NCI-H446 (cell line): ENCODE measurements at regions not wholly inside any gene's neighbourhood (a gene's known extent, or its start where the extent isn't known, plus 50 kb on each side); places are given as distances from the start of the nearest gene placed in this dataset.
"Not testable (repeated sequence)": the region's sequence is repeated elsewhere in the genome, so short reads cannot be mapped to it uniquely, and the experiment has no call there.

Source experiments
- DNase-seq, 2 experiments: peaks; one replicate each; lab custom pipeline; 2025; lab: John Stamatoyannopoulos, UW

DNA sequence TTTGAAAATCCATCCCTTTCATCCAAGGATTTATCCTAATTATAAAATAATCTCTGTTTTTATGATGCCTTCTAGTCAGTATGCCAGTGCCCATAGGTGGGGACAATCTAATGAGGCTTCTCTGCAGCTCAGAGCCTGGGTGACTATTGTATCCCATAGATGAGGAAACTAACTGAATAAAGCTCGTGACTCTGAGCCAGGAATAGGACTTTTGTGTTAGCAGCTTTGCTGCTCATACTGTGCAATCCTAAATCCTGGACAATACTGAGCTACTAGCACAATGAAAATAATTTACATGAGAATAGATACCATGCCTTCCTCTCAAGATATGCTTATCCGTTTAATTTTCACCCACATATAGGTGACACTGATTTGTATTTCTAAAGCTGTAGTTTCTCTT lies 443.0 kb downstream of the PLK2 start:
- no peak for DNase-seq

DNA sequence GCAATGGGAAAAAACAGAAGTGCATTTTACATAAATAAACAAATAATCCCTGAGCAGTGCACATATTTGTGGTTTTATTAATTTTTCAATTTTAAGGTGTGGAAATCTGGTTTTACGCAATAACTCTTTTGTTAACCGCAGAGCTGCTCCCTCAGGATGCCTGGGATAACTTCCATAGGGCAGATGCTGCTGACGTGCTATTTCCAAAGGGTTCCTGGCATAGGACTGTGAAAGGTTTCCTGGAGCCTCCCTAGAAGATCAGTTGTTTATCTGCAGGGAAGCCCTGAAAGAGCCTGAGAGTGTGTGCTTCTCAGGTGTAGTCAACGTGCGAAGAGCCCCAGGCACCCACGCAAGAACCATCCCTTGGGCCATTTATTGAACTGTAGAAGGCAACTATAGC lies 443.5 kb downstream of the PLK2 start:
- DNase-seq, result no peak

DNA sequence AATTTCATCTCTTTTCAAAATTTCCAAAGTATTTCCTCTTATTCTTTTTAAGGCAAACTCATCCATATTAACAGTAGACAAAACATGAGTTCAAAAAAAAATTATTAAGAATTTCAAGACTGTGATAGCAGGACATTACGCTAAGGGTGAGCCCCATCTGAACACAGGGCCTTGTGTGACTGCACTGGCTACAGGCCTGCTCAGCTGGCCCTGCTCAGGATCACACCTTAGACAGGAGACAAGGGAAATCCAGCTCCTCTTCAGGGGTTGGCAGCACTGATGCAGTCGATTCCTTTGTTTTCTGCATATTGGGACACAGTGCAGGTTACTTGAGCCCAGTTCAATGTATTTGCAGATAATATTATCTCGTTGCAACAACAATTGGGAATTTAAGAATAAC lies 444.7 kb downstream of the PLK2 start:
- no peak for DNase-seq

DNA sequence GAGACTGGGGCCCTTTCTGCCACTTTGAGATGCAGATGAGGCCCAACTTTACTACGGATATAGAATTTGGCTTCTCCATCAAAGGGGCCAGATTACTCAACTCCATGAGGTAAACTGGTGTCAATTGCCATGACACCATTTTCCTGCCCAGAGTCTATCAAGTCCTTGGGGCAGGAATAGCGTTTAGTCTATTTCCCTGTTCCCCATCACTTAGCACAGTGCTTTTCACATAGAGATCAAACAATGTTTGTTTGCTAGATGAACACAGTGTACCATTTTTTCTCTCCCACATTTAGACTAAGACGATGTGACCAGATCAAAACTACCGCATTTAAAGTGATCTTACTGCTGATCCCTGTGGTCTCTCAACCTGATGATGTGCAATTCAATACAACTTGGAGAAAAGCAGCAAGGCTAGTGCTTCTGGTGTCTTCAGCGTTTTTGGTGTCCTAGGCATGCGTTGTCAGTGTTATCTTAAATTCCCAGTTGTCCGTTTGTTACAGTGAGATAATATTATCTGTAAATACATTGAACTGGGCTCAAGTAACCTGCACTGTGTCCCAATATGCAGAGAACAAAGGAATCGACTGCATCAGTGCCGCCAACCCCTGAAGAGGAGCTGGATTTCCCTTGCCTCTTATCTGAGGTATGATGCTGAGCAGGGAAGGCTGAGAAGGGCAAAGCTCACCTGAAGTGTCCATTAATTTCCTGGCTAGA lies 446.2 kb downstream of the PLK2 start:
- no peak for DNase-seq

DNA sequence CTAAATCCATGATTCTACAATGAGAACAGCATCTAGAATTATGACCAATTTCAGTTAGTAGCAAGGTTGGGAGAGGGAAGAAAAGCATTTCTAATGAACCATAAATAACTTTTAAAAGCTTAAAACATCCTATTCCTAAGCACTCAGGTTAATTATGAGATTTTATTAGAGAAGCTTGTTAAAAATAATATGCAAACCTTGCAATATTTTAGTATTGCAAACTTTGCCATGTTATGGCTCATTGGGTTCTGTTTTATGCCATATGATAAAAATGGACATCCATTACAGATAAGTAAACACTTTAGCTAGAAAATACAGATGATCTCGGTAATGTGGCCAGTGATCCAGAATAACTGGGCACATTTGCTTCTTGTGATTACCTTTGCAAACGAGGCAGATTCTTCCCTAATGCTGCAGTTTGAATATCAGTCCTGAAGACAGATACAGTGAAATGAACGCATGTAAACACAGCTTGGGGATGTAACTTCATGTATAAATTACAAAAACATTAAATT lies 447.0 kb downstream of the PLK2 start:
- no peak for DNase-seq

DNA sequence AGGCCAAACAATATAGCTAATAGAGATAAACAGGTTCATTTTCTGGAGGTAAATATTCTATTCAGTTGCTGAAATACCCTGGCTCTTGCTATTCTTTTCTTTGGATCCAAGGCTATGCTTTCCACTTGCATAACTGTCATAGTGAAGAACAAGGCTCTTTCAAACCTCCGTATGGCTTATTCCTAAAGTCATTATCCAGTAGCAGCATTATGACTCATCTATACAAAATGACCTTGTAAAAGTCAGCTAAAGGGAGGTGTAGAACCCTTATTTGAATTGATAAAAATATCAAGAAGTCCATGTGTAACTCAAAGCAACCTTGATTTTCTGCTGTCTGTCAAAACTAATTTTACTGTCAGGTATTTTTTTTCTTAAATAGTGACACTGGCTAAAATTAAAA lies 447.8 kb downstream of the PLK2 start:
- DNase-seq, result no peak

DNA sequence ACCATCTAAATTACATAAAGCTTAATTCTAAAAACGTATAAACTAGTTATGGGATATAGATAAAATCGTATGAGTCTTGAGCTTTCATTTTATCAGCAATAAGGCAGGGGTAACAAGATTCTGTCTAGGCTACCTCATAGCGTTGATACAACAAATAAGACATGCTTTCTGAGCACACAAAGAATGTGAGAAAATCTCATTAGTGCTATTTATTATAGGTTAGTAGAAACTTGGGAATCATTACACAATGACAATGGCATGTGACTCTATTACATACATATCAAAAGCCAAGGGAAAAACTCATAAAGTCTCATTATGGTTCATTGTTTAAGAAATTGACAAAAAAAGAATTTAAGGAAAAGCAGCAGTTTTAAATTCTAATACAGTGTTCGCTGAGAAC lies 448.6 kb downstream of the PLK2 start:
- no peak for DNase-seq

DNA sequence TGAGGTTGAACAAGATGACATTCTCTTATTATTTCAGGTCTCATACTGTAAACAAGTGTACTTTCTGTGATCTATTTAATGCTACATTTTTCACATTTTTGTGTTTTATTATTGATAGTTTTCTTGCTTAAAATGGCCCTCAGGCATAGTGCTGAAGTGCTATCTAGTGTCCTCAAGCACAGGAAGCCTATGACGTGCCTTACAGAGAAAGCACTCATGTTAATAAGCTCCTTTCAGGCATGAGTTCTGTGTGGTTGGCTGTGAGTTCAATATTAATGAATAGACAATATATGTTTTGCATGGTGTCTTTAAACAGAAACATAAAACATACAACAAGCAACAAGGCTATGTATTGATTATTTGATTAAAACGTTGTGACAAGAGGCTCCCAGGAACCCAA lies 450.1 kb downstream of the PLK2 start:
- no peak for DNase-seq

DNA sequence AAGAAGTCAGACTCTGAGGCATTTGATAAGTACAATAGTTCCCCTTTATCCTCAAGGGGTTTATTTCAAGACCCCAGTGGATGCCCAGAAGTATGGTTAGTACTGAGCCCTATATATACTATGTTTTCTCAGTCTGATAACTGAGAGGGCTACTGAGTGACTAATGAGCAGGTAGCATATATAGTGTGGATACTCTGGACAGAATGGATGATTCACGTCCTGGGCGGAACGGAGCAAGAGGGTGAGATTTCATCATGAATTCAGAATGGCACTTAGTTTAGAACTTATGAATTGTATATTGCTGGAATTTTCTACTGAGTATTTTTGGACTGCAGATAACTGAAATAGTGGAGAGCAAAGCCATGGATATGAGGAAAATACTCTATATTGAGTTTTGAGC lies 457.6 kb downstream of the PLK2 start:
- DNase-seq, result no peak

DNA sequence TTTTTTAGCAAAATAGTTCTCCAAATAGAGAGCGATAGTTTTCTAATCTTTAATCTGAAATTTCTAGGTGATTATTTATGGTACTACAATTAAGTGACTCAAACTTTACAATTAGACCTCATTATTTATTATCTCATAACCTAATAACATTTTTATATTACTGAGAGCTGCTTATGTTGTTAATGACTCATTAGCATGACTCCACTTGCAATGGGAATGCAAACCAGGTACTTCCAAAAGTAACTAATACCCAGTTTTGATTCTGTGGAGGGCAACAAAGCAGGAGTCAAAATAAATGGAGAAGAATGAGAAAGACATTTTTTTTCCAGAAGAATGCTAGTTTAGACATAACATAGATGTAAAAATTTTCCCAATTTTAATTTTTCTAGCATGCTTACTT lies 466.0 kb downstream of the PLK2 start:
- no peak for DNase-seq

DNA sequence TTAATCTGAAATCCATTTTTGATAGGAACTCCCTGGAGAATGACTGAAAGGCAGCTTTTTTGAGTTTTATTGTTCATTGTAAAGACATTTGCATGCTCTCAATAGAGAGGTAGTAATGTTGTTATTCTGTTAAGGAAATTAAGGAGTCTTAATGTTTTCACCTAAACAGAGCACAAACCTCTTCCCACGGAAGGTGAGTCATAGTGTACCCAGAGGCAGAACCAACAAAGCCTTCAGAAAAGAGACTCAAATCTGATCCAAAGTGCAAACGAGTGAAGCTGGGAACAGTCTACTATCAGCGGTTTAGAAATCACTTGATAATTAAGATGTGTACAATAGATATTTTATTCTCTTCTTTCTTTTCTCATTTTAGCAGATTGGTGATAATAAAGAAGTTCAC lies 470.5 kb downstream of the PLK2 start:
- no peak for DNase-seq

DNA sequence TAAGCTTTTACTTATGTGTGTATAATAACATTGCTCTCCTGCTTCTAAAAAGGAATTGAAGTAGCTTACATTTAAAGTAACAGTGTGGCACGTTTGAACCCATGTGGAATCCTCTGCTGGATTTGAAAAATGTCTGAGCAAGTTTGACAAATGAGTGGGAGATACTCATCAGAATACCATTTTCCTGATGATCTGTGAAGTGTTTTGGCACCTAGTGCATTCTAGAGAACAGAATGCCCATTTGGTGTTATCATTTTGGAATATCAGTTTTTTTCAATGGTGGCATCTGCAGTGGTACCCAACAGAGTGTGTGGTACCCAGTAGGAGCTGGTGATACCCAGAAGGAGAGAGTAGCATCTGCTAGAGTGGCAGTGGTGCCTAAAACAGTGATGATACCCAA lies 471.1 kb downstream of the PLK2 start:
- DNase-seq, result no peak

DNA sequence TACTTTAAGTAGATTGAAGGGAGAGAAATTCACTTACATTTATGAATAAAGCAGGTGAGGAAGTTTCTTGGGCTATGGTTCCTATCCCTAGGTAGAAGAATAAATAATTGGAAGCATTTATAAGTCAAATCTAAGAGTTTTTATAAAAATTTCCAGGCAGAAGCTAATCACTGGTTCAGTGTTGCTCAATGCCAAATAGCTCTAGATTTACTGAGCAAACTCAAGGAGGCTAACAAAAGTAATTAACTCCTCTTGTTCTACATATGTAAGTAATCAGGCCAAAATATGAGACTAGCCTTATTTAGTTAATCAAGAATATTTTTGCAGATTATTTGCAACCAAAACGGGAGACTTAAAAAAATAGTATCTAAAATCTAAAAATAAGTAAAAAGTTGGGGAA lies 472.3 kb downstream of the PLK2 start:
- DNase-seq, result no peak

DNA sequence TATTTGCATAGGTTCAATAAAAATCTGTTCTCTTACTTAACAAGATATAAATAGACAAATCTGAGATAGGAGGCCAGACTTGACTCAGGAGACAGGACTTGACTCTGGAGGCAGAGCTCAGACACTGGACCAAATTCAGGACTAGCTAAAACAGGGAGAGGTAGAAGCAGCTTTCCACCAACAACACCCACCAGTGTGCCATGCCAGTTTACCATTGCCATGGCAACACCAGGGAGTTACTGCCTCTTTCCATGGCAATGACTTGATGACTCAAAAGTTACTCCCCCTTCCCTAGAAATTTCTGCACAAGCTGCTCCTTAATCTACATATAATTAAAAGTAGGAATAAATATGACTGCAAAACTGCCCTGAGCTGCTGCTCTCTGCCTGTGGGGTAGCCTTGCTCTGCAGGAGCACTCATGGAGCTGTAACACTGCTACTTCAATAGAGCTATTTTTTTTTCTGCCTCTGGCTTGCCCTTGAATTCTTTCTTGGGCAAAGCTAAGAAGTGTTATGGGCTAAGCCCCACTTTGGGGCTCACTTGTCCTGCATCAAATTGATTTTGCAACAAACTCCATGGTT lies 473.0 kb downstream of the PLK2 start:
- peak in 1 of 2 experiments; percentile 6 for DNase-seq

DNA sequence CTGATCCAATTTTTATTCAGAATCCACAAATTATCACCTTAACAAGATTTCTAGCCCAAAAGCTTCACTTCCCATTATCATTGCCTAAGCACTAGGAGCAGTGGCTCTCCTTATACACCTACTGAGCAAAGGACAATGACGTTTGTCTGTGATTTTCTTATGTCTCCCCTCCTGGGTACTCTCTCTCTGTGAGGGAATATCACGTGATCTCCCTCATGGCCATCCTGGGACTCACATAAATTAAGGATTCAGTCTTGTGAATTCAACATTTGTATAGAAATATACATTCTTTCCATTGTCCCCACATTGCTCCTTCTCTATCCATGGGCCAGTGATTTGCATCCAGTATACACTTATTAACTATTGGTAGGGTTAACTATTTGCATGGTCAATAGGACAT lies 476.5 kb downstream of the PLK2 start:
- DNase-seq, result no peak

DNA sequence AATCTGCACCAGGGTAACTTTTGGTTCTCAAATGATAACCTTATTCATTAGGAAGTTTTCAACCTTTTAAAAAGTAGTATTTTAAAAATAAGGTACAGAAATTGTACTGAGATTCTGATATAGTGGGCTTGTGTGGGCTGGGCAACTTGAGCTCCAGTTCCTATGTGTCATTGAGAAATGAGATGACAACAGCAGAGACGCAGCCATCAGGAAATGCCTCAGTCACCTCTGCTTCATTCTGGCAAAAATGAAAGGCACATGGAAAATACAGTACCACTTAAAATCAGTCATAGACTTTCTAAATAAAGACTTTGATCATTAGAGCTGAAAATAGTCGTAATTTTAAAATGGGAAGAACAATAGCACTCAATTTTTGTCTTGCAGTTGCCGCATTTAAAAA lies 480.2 kb downstream of the PLK2 start:
- DNase-seq, result no peak

DNA sequence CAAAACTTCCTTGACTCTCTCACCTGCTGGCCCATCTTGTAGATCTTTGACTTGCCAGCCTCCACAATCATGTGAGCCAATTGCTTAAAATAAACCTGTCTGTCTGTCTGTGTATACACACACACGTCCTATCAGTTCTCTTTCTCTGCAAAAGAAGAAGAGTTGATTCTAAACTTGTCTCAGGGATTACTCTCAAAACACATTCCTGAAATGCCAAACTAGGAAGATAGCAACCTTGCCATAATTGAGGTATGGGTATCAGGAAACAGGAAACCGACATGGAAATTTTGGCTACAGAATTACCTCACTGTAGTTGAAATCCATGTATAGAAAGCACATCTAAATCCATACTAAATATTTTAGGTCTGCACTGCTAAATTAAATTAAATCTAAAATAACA lies 483.4 kb downstream of the PLK2 start:
- no peak for DNase-seq

DNA sequence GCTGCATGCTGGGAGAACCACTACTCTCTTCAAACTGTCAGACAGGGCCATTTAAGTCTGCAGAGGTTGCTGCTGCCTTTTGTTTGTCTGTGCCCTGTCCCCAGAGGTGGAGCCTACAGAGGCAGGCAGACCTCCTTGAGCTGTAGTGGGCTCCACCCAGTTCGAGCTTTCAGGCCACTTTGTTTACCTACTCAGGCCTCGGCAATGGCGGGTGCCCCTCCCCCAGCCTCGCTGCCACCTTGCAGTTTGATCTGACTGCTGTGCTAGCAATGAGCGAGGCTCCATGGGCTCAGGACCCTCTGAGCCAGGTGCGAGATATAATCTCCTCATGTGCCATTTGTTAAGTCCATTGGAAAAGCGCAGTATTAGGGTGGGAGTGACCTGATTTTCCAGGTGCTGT lies 487.8 kb downstream of the PLK2 start:
- DNase-seq, result not testable (repeated sequence)

DNA sequence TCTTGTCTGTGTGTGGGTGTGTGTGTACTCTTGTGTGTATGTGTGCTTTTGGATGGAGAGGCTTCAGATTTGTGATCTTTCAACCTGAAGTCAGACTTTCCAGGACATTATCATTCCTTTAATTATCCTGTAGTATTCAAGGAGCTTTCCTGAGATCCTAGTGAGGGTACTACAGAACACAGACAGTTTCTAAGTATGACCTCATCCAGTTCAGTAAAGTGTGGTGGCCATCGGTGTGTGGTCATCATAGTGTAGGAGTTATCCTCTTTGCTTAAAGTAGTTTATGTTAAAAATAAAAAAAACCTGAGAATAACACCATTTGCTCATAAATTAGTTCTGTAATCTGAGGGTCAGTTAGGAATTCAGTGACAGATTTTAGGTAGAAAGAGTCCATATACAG lies 478.0 kb upstream of the ACTBL2 start:
- DNase-seq, result no peak

DNA sequence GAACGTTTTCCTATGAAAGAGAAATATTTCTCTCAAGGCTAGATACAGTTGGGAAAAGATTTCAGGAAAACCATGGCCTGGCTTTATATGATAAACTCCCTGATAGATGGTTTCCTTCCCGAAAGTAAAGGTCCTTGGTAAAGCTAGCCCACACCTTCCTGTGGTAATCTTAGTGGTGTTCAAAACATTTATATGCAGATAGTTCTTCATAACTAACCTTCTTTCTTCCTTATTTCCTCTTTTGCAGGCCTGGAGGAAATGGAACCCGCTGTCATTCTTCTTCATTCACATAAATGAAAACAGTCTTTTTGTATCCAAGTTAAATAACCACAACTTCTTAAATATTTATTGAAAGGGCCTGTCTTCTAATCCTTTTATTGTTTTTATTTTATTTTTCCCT lies 474.0 kb upstream of the ACTBL2 start:
- no peak for DNase-seq

DNA sequence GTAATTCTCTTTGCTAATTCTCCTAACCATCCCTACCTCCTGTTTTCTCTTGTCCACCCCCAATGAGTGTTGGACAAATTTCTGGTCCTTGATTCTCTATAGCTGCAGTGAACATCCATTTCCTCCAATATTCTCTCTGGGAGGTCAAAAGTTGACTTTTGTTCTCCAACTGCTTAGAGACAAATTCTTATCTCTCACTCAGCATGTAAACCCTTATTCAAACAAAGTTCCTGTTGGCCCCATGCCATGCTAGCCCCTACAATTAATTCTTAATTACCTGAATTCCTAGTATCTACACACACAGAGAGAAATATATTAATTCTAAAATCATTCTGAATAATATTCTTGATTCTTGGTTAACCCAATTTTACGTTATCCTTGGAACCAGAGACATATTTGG lies 472.9 kb upstream of the ACTBL2 start:
- no peak for DNase-seq

DNA sequence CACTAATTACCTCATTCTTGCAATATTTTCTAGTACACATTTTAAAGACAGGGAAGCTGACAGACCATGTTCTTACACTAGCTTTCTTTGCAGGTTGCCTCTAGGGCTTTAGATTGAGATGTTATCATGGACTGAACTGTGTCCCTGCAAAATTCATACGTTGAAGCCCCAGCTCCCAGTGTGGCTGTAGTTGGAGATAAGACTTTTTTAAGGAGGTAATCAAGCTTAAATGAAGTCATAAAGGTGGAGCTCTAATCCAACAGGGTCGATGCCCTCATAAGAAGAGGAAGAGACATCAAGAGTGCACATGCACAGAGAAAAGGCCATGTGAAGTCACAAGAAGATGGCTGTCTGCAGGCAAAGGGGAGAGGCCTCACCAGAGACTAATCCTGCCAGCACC lies 471.2 kb upstream of the ACTBL2 start:
- no peak for DNase-seq

DNA sequence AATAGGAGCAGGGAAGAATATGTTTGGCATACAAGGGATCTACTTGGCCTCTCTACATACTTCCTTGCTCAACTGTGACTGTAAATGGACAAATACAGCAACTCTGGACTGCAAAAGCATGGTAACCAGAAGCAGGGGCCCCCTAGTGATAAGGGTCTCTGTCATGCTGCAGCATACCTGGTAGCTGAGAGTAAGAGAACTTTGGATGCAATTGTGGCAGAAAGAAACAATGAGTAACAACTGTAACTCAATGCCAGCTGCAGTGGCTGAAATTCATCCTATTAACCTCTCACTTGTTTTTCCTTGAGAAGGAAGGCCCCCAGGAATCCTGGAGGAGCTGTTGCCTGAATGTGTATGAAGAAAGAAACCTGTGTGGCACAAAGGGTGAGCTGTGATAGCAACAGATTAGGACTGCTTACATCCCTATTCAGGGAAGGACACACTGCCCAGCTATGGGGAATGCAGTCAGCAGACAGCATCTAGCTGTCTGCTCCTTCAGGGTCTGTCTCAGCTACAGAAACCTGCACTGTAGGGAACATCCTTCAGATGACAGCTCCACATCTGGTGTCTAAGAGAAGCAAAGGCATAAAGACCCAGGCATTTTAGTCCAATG lies 468.1 kb upstream of the ACTBL2 start:
- no peak for DNase-seq

DNA sequence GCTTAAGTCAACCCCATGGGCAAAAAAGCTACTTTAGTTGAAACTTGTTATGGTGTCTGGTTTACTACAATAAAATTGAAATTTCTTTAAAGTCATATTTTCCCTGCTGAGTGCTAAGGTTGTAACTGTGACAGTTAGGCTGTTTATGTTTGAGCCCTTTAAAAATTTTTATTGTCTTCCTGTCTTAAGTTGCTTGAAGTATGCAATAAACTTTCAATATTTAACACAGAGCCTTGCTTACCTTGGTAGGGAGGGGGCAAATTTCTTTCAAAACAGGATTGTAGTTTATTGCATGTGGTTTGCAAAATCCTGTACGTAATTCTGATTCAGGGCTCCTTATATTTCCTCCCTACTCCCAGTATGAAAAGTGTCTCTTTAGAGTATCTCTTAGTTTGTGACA lies 465.5 kb upstream of the ACTBL2 start:
- DNase-seq, result no peak
